DMS53 treated with DMSO at 0.1 percent for 48 hours (cell line): ENCODE measurements at regions not wholly inside any gene's neighbourhood (a gene's known extent, or its start where the extent isn't known, plus 50 kb on each side); places are given as distances from the start of the nearest gene placed in this dataset.
"Not testable (repeated sequence)": the region's sequence is repeated elsewhere in the genome, so short reads cannot be mapped to it uniquely, and the experiment has no call there.

Source experiments
- DNase-seq: peaks from one replicate; lab custom pipeline; 2025; ENCODE audit not compliant: unreplicated experiment; lab: John Stamatoyannopoulos, UW

GRCh38 chr21:22363504-22363903, 1365.3 kb downstream of the NCAM2 start:
- DNase-seq = no peak

DNA sequence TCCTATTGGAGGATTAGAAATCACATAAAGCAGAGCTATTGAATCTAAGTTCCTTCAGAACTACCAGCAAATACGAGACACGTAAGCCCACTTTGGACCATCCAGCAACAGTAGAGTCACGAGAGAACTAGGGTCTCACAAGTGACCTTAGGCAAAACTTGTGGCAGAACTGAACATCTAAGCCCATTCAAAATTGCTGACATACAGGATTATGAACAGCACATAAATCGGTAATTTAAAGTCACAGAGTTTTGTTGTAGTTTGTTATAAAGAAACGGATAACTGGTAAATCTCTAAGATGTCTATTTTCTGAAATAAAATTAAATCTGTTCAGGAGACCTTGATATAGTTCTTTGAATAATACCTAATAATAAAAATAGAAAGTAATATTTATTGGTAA, 1366.0 kb downstream of the NCAM2 start:
- no peak for DNase-seq

GRCh38 chr21:22374218-22374969, 1376.2 kb downstream of the NCAM2 start:
- DNase-seq = no peak

- DNase-seq = not testable (repeated sequence)
Measured at GRCh38 chr21:22377795-22378194, 1379.6 kb downstream of the NCAM2 start.

- no peak for DNase-seq
Measured at GRCh38 chr21:22393324-22393723, 1395.1 kb downstream of the NCAM2 start.

GRCh38 chr21:22395965-22396364, 1397.8 kb downstream of the NCAM2 start:
- no peak for DNase-seq

GRCh38 chr21:22399681-22400514, 1401.7 kb downstream of the NCAM2 start:
- no peak for DNase-seq

GRCh38 chr21:22409571-22409970, 1411.4 kb downstream of the NCAM2 start:
- DNase-seq = no peak

DNA sequence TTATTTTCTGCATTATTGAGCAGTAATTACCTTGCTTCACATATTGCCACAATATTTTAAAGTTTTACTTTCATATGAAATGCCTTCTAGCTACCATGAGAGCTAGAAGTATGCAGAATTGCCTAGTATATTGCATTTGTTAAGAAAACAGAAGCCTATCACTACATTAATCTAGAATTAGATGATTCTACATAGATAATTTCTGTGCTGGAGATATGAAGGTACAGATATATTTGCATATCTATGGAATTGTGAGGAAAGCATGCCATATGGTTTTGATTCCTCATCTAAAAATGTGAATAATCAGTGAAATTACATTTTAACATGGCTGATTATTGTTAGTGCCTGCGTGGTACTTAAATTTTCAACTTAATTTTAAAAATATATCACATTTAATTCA, 1418.3 kb downstream of the NCAM2 start:
- no peak for DNase-seq

DNA sequence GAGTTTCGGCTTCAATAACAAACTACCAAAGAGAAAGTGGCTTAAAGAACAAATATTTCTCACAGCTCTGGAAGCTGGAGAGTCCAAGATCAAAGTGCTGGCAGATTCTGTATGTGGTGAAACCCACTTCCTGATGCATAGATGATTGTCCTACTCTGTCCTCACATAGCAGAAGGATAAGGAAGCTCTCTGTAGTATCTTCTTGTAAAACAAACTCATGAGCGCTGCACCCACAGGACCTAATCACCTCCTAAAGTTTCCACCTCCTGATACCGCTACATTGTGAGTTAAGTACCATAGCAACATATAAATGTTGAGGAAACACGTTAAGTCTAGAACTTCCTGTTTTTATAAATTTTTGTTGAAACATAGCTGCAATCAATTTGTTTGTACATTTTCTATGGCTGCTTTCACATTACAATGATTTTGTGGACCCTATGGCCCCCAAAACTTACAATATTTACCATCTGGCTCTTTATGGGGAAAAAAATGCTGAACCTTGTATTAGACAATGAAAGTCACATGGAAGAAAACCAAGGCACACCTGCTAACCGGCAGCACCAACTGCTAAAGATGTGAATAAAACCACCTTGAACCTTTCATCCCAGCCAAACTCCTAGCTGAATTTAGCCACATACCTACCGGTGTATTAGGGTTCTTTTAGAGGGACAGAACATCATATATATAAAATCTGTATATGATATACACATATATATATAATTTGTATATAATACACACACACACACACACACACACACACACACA, 1423.4 kb downstream of the NCAM2 start:
- DNase-seq = no peak

GRCh38 chr21:22438428-22439086, 1440.3 kb downstream of the NCAM2 start:
- no peak for DNase-seq

DNA sequence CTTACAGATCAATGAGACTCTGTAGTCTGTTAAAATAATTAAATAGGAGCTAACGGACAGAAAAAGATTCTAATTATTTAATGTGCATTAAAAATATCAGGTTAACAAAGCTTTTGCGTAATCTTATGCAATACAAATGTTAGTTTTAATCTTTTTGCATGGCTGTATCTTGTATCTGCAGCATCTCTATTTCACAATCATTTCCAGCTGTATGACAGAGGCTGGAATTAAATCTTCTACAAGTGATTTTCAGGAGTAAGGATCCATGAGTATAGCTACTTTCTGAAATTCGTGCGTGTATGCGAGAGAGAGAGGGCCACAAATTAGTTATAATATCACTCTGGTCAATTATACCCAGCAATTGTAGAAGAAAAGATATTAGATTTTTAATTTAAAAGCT, 1446.8 kb downstream of the NCAM2 start:
- no peak for DNase-seq

DNA sequence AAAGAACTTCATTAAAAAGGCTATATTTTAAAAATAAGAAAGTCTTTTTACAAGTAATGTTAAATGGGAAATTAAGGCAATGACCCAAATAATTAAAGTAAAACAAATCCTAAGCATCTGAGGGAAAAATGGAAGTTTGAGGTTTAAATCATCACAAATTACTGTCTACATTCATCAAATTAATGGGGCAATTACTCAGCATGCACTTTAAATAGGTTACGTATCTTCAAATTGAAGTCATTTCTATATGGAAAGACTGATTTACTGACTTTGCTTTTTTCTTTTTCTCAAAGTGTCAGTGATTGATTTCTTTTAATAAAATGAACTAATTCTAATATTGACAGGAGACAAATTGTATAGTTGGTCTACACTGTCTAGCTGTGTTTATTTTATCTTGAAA, 1452.3 kb downstream of the NCAM2 start:
- DNase-seq = no peak

DNA sequence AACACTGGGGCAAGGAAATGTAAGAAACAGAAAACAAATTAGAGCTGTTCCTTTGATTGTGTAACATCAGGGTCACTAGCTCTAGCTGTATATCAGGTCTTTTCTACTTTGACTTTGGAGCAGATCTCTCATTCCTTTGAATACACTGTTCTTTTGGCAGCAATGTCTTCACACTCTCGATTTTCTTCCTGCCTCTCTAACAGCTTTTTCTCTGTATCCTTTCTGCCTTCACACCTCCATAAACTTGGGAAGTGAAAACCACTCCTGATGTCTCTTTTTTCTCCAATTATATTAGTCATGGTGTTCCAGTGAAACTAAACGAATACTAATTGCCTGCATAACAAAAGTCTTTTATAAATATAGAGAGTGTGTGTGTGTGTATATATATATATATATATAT, 1458.0 kb downstream of the NCAM2 start:
- no peak for DNase-seq

- DNase-seq = no peak
Measured at GRCh38 chr21:22468893-22469292, 1470.7 kb downstream of the NCAM2 start.

- DNase-seq = no peak
Measured at GRCh38 chr21:22474403-22474802, 1476.2 kb downstream of the NCAM2 start.

- DNase-seq = no peak
Measured at GRCh38 chr21:22476214-22476613, 1478.0 kb downstream of the NCAM2 start.

GRCh38 chr21:22476726-22477646, 1478.8 kb downstream of the NCAM2 start:
- no peak for DNase-seq

GRCh38 chr21:22490049-22490448, 1491.8 kb downstream of the NCAM2 start:
- DNase-seq = no peak

GRCh38 chr21:22516230-22516629, 1518.0 kb downstream of the NCAM2 start:
- no peak for DNase-seq
